Dendritic cell treated with granulocyte-macrophage colony-stimulating factor and Interleukin-4, amounts not matched to agents 40 ng/mL and 50 ng/mL, for 4 days (primary cell): ENCODE measurements at regions not wholly inside any gene's neighbourhood (a gene's known extent, or its start where the extent isn't known, plus 50 kb on each side); places are given as distances from the start of the nearest gene placed in this dataset.
"Not testable (repeated sequence)": the region's sequence is repeated elsewhere in the genome, so short reads cannot be mapped to it uniquely, and the experiment has no call there.

ENCODE experiments used
- H3K27ac Mint-ChIP-seq: one replicate; pipeline ENCODE4 v1.8.0; 2022; ENCODE audit warnings: mild to moderate bottlenecking, mixed read lengths
- H3K27me3 Mint-ChIP-seq: one replicate; pipeline ENCODE4 v1.8.0; 2022; ENCODE audit warnings: mild to moderate bottlenecking, mixed read lengths
- H3K36me3 Mint-ChIP-seq: one replicate; pipeline ENCODE4 v1.8.0; 2022; ENCODE audit warnings: low read depth, mixed read lengths
- H3K4me1 Mint-ChIP-seq: one replicate; pipeline ENCODE4 v1.8.0; 2022; ENCODE audit warnings: low read depth, mixed read lengths
- H3K4me3 Mint-ChIP-seq: one replicate; pipeline ENCODE4 v1.8.0; 2022; ENCODE audit warnings: mild to moderate bottlenecking, moderate library complexity, mixed read lengths
- H3K9me3 Mint-ChIP-seq: one replicate; pipeline ENCODE4 v1.8.0; 2022; ENCODE audit warnings: mixed read lengths
- intact Hi-C: fragments of 100-400 bp; cut with micrococcal nuclease; formaldehyde crosslinking; loops from one replicate; pipeline ENCODE4 v1.15.0; 2022

- Mint-ChIP-seq H3K36me3 (no peaks in the 10 kb centered on the region), H3K4me1 (no peaks in the 10 kb centered on the region), H3K9me3 (no peaks in the 10 kb centered on the region), H3K4me3 (no peak overlapping the region), H3K27ac (no peak overlapping the region), H3K27me3 (no peaks in the 10 kb centered on the region)
- intact Hi-C loops = no loop called here
Observed at GRCh38 chr9:27829621-27830020, 256.3 kb upstream of the C9orf72 start.

GRCh38 chr9:27832108-27832507 is 258.8 kb upstream of the C9orf72 start:
- intact Hi-C loops, H3K9me3 Mint-ChIP-seq, H3K27me3 Mint-ChIP-seq, H3K4me3 Mint-ChIP-seq, H3K36me3 Mint-ChIP-seq, H3K4me1 Mint-ChIP-seq, H3K27ac Mint-ChIP-seq: not testable (repeated sequence)

GRCh38 chr9:27835286-27835685 is 262.0 kb upstream of the C9orf72 start:
- Mint-ChIP-seq H3K9me3 (no peaks in the 10 kb centered on the region), H3K27me3 (peaks cover 3% of the 10 kb centered on the region), H3K4me1 (no peaks in the 10 kb centered on the region), H3K27ac (no peak overlapping the region), H3K36me3 (no peaks in the 10 kb centered on the region), H3K4me3 (no peak overlapping the region)
- intact Hi-C loops = no loop called here

- intact Hi-C loops = no loop called here
Observed at GRCh38 chr9:27835746-27836145, 262.5 kb upstream of the C9orf72 start.

GRCh38 chr9:27836661-27837401 is 263.6 kb upstream of the C9orf72 start:
- H3K4me3 Mint-ChIP-seq = no peak overlapping the region
- intact Hi-C loops = no loop called here
- H3K27me3 Mint-ChIP-seq = peaks cover 5% of the 10 kb centered on the region

More at GRCh38 chr9:27835746-27836145, 262.5 kb upstream of the C9orf72 start:
- H3K4me3 Mint-ChIP-seq = no peak overlapping the region
- H3K27me3 Mint-ChIP-seq = peaks cover 3% of the 10 kb centered on the region
- H3K27ac Mint-ChIP-seq = no peak overlapping the region
- no peaks in the 10 kb centered on the region for H3K4me1 Mint-ChIP-seq
- H3K9me3 Mint-ChIP-seq = no peaks in the 10 kb centered on the region
- no peaks in the 10 kb centered on the region for H3K36me3 Mint-ChIP-seq

GRCh38 chr9:27838876-27839275 is 265.6 kb upstream of the C9orf72 start:
- Mint-ChIP-seq H3K4me3 (no peak overlapping the region), H3K9me3 (peaks cover under 1% of the 10 kb centered on the region), H3K36me3 (no peaks in the 10 kb centered on the region), H3K27ac (no peak overlapping the region), H3K4me1 (no peaks in the 10 kb centered on the region), H3K27me3 (peaks cover 5% of the 10 kb centered on the region)
- intact Hi-C loops = no loop called here

More at GRCh38 chr9:27836661-27837401, 263.6 kb upstream of the C9orf72 start:
- Mint-ChIP-seq H3K36me3 (no peaks in the 10 kb centered on the region), H3K27ac (no peak overlapping the region), H3K9me3 (no peaks in the 10 kb centered on the region), H3K4me1 (no peaks in the 10 kb centered on the region)

GRCh38 chr9:27839767-27840166 is 266.5 kb upstream of the C9orf72 start:
- H3K27ac Mint-ChIP-seq, H3K36me3 Mint-ChIP-seq, H3K27me3 Mint-ChIP-seq, H3K4me1 Mint-ChIP-seq, H3K4me3 Mint-ChIP-seq, intact Hi-C loops, H3K9me3 Mint-ChIP-seq: not testable (repeated sequence)

- intact Hi-C loops = no loop called here
Observed at GRCh38 chr9:27844797-27845196, 271.5 kb upstream of the C9orf72 start.

GRCh38 chr9:27847380-27847779 is 274.1 kb upstream of the C9orf72 start:
- H3K9me3 Mint-ChIP-seq = peaks cover 10% of the 10 kb centered on the region
- peaks cover 6% of the 10 kb centered on the region for H3K27me3 Mint-ChIP-seq
- no peak overlapping the region for H3K27ac Mint-ChIP-seq
- H3K4me1 Mint-ChIP-seq = no peaks in the 10 kb centered on the region
- H3K36me3 Mint-ChIP-seq = no peaks in the 10 kb centered on the region
- intact Hi-C loops = no loop called here
- H3K4me3 Mint-ChIP-seq = no peak overlapping the region

More at GRCh38 chr9:27844797-27845196, 271.5 kb upstream of the C9orf72 start:
- Mint-ChIP-seq H3K27ac (no peak overlapping the region), H3K4me1 (no peaks in the 10 kb centered on the region), H3K36me3 (no peaks in the 10 kb centered on the region), H3K27me3 (peaks cover 4% of the 10 kb centered on the region), H3K9me3 (peaks cover 10% of the 10 kb centered on the region), H3K4me3 (no peak overlapping the region)

- peaks cover 6% of the 10 kb centered on the region for H3K27me3 Mint-ChIP-seq
- peaks cover 10% of the 10 kb centered on the region for H3K9me3 Mint-ChIP-seq
- H3K36me3 Mint-ChIP-seq = no peaks in the 10 kb centered on the region
- no peaks in the 10 kb centered on the region for H3K4me1 Mint-ChIP-seq
- no peak overlapping the region for H3K4me3 Mint-ChIP-seq
- no peak overlapping the region for H3K27ac Mint-ChIP-seq
- intact Hi-C loops = no loop called here
Observed at GRCh38 chr9:27847818-27848217, 274.5 kb upstream of the C9orf72 start.

- peaks cover 6% of the 10 kb centered on the region for H3K27me3 Mint-ChIP-seq
- no peak overlapping the region for H3K27ac Mint-ChIP-seq
- H3K9me3 Mint-ChIP-seq = peaks cover 10% of the 10 kb centered on the region
- intact Hi-C loops = no loop called here
- no peak overlapping the region for H3K4me3 Mint-ChIP-seq
- no peaks in the 10 kb centered on the region for H3K36me3 Mint-ChIP-seq
- H3K4me1 Mint-ChIP-seq = no peaks in the 10 kb centered on the region
Observed at GRCh38 chr9:27848315-27848714, 275.0 kb upstream of the C9orf72 start.

GRCh38 chr9:27851858-27852257 is 278.6 kb upstream of the C9orf72 start:
- H3K9me3 Mint-ChIP-seq = no peaks in the 10 kb centered on the region
- no peaks in the 10 kb centered on the region for H3K36me3 Mint-ChIP-seq
- H3K27me3 Mint-ChIP-seq = peaks cover 3% of the 10 kb centered on the region
- no peaks in the 10 kb centered on the region for H3K4me1 Mint-ChIP-seq
- intact Hi-C loops = no loop called here
- no peak overlapping the region for H3K4me3 Mint-ChIP-seq
- H3K27ac Mint-ChIP-seq = no peak overlapping the region

GRCh38 chr9:27853529-27853928 is 280.2 kb upstream of the C9orf72 start:
- no peaks in the 10 kb centered on the region for H3K9me3 Mint-ChIP-seq
- no peak overlapping the region for H3K27ac Mint-ChIP-seq
- no peaks in the 10 kb centered on the region for H3K36me3 Mint-ChIP-seq
- H3K4me3 Mint-ChIP-seq = no peak overlapping the region
- intact Hi-C loops = no loop called here
- peaks cover 5% of the 10 kb centered on the region for H3K27me3 Mint-ChIP-seq
- H3K4me1 Mint-ChIP-seq = no peaks in the 10 kb centered on the region

- Mint-ChIP-seq H3K9me3 (no peaks in the 10 kb centered on the region), H3K27ac (no peak overlapping the region), H3K27me3 (peaks cover 2% of the 10 kb centered on the region), H3K36me3 (no peaks in the 10 kb centered on the region), H3K4me1 (no peaks in the 10 kb centered on the region), H3K4me3 (no peak overlapping the region)
- intact Hi-C loops = no loop called here
Observed at GRCh38 chr9:27856054-27856453, 282.8 kb upstream of the C9orf72 start.

GRCh38 chr9:27856748-27857147 is 283.5 kb upstream of the C9orf72 start:
- H3K9me3 Mint-ChIP-seq = no peaks in the 10 kb centered on the region
- intact Hi-C loops = no loop called here
- no peaks in the 10 kb centered on the region for H3K4me1 Mint-ChIP-seq
- H3K27me3 Mint-ChIP-seq = peaks cover 2% of the 10 kb centered on the region
- H3K36me3 Mint-ChIP-seq = no peaks in the 10 kb centered on the region
- H3K27ac Mint-ChIP-seq = no peak overlapping the region
- no peak overlapping the region for H3K4me3 Mint-ChIP-seq
